ENCODE measurements at regions not wholly inside any gene's neighbourhood (a gene's known extent, or its start where the extent isn't known, plus 50 kb on each side); places are given as distances from the start of the nearest gene placed in this dataset.
A peak's percentile ranks its signal among the peaks of the same experiment; 100 is the strongest.

DNA sequence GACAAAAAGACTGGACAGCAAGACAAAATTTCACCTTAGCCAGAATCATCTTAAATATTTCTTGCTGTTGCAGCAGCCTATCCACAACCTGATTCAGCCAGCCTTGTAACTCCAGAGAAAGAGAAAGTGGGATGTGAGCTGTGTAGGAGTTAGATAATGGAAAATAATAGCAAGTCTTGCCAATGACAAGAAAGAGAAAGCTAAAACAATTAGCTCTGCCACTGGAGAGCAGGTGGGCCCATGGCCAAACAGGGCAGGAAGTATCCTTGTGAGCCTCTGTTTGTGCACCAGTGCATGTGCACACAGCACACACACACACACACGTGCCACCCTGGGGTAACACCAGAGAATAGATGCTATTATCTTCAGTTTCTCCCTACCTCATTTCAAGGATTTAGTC is 106.0 kb upstream of the CCDC196 start:
- DNase-seq, result no peak

- DNase-seq, result no peak
Measured at GRCh38 chr14:66381755-66382154, 104.4 kb upstream of the CCDC196 start.

DNA sequence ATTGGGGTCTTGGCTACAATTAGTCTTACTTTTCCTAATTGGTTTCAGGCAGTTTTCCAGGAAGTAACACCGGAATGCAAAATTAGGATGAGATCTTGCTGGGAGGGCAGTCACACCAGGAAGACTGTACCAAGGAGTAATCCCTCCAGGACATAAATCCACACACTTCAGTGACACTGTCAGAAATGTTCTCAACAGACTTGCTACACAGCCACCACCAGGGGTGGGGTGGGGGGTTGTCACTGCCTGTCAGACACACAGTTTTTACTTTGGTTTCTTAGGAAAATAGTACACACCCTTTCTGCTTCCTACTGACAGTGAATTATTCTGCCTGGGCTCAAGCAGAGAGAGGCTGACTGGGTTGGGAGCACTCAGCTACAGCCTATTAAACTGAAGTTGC is 102.9 kb upstream of the CCDC196 start:
- DNase-seq, result no peak

DNA sequence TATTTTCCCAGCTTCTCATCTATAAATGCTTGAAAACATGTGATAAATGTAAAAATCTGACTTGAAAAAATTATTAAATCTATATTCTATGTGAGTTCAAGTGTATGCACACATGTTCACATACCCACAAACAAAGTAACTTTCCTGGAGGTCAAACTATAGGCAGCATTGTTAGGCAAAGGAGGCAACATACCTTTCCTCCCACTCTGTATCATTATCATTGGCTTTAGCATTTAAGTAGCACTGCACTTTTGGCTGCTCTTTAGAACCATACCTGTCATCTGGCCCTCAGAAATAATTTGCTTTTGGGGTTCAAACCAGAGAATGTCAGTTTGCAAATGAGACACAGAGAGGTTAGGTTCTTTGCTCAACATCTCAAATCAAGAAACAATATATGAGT is 102.4 kb upstream of the CCDC196 start:
- no peak for DNase-seq

GRCh38 chr14:66388516-66388915 is 97.7 kb upstream of the CCDC196 start:
- DNase-seq, result no peak

GRCh38 chr14:66389481-66389880 is 96.7 kb upstream of the CCDC196 start:
- DNase-seq, result no peak

DNA sequence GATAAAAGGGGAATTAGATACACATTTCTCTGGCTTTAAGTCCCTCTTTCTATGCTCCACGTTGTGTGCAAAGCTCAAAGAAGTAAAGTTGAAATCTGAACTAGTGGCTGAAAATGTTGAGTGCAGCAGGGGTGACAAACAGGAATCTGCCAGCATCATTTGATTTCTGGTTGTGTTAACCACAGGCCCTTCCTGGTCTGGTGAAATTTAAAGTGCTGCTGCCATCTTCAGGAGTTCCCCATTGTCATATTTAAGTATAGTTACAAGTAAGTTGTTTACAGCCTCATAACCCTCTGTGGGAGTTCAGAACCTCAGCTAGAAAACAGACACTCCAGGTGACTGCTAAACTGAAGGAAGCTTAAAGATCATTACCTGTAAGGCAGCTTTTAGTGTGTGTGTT is 90.9 kb upstream of the CCDC196 start:
- DNase-seq, result peak; percentile 47

GRCh38 chr14:66396164-66396563 is 90.0 kb upstream of the CCDC196 start:
- no peak for DNase-seq

DNA sequence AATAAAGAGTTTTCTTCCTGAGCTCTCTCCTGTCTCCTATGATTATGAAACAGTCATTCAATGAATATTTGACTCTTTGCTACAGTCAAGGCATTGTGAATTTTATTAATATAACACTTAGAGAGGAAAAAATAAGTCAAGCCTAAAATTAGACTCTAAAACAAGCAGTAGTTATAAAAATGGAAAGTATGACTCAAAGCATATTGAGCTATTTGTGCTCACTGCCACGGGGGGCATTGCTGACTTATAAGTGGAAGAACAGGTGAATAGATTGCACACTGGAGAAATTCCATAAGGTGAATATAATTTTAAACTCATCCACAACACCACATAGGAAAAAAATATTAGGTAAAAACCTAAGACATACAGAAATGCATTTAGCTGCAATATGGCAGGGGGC is 87.7 kb upstream of the CCDC196 start:
- DNase-seq, result no peak

GRCh38 chr14:66401449-66402095 is 84.6 kb upstream of the CCDC196 start:
- no peak for DNase-seq

DNA sequence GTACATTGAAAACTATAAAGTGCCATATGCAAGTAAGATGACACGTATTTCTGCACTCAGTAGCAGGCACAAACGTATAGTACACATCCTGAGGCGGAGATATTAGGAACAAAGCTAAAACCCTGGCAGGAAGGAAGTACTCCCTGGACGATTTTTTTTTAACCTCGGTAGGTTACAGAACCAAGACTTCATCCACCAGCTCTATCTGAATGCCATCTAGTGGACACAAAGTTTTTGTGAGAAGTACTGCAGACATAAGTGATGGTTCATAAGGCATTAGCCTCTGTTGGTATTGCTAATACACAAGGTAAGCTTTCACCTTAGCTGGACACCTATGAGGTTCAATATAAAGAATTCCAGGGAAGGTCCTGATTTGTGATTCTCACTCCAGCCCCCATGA is 83.0 kb upstream of the CCDC196 start:
- peak; percentile 25 for DNase-seq

GRCh38 chr14:66404051-66404545 is 82.1 kb upstream of the CCDC196 start:
- no peak for DNase-seq

GRCh38 chr14:66405158-66405557 is 81.0 kb upstream of the CCDC196 start:
- DNase-seq, result no peak

DNA sequence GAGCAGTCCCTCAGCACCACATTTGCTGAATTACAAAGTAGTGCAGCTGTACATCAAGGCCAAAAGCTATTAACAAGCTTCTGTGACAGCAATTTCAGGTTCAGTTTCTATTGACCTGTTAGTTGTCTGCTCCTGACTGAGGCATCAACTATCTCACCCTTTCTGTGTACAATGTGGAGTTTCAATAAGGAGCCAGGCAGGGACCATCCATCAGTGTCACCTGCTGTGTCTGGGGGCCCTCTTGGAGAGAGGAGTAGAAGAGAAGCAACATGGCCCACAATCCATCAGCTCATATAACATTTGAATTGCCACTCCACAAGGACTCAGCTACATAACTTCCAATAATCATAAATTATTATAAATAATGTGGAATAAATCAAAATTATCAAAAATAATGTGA is 72.3 kb upstream of the CCDC196 start:
- DNase-seq, result no peak

DNA sequence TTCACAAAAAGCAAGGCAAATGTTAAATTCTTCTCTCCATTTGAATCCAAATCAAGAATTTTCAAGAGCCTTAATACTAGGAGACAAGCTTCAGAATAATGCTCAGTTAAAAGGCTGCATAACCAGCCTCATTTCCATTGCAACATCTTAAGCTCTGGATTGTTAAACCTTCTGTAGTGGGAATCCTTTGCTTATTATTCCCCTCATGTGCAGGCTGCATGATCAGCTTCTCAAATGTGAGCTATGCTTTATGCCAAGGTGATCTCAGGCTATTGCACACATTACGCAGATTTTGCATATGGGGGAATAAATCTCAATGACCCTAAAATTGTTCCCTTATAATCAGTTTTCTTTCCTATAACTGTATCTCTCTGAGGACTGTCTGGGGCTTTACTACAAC is 71.7 kb upstream of the CCDC196 start:
- DNase-seq, result no peak

GRCh38 chr14:66420251-66421006 is 65.7 kb upstream of the CCDC196 start:
- DNase-seq, result no peak

GRCh38 chr14:66421990-66422946 is 63.9 kb upstream of the CCDC196 start:
- no peak for DNase-seq

DNA sequence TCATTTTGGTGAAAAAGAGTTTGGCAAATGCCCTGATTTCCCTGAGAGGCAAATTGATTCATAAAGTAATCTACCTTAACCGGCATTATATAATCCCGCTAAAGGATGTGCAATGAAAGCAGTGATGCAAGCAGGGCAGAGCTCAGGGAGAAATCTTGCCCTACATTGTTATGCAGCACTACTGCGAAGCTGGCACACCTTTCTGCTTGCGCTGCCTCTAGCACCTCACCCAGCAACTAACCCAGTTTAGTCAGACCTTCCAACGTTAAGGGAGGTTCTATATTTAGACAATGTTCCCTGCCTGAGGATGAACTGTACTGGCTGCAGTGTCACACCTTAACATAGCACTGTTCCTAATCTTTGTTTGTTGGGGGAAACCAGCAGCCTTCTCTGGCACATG is 60.8 kb upstream of the CCDC196 start:
- DNase-seq, result no peak

- no peak for DNase-seq
Measured at GRCh38 chr14:66426451-66426850, 59.7 kb upstream of the CCDC196 start.

DNA sequence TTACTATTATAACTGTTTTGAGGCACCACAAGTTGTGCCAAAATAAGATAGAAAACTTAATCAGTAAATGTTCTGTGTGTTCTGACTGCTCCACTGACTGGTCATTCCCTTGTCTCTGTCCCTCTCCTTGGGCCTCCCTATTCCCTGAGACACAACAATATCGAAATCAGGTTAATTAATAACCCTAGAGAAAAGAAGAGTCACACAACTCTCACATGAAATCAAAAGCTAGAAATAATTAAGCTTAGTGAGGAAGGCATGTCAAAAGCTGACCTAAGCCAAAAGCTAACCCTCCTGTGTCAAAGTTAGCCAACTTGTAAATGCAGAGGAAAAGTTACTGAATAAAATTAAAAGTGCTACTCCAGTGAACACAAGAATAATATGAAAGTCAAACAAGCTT is 53.8 kb upstream of the CCDC196 start:
- DNase-seq, result no peak

- DNase-seq, result no peak
Measured at GRCh38 chr14:66434464-66434863, 51.7 kb upstream of the CCDC196 start.

DNA sequence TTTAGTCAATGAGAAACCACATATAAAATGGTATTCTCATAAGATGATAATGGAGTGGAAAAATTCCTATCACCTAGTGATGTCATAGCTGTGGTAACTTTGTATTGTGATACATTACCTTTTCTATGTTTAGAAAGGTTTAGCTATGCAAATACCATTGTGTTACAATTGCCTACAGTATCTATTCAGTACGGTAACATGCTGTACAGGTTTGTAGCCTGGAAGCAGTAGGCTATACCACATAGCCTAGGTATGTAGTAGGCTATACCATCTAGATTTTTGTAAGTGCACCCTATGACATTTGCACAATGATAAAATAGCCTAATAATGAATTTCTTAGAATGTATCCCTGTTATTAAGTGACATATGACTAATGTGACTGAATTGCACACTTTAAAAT is 50.5 kb upstream of the CCDC196 start:
- no peak for DNase-seq

Data from CD4-positive, alpha-beta T cell treated with Interleukin-10 for 1 hour (primary cell).